Nephron progenitor cell (in vitro differentiated cells): ENCODE measurements at regions not wholly inside any gene's neighbourhood (a gene's known extent, or its start where the extent isn't known, plus 50 kb on each side); places are given as distances from the start of the nearest gene placed in this dataset.

Experiments
- DNase-seq: peaks from one replicate; pipeline ENCODE4 v3.0.0; 2021
- H3K27ac Mint-ChIP-seq: 2 replicates; pipeline ENCODE4 v1.8.0; 2021; ENCODE audit warnings: mild to moderate bottlenecking, moderate library complexity, mixed read lengths
- H3K27me3 Mint-ChIP-seq: 2 replicates; pipeline ENCODE4 v1.8.0; 2021; ENCODE audit warnings: mild to moderate bottlenecking, low read depth, mixed read lengths; ENCODE audit not compliant: poor library complexity
- H3K36me3 Mint-ChIP-seq: 2 replicates; pipeline ENCODE4 v1.8.0; 2021; ENCODE audit warnings: low read depth, mixed read lengths
- H3K4me1 Mint-ChIP-seq: 2 replicates; pipeline ENCODE4 v1.8.0; 2021; ENCODE audit warnings: mixed read lengths
- H3K4me3 Mint-ChIP-seq: 2 replicates; pipeline ENCODE4 v1.8.0; 2021; ENCODE audit warnings: mild to moderate bottlenecking, moderate library complexity, mixed read lengths
- H3K9me3 Mint-ChIP-seq: 2 replicates; pipeline ENCODE4 v1.8.0; 2021; ENCODE audit warnings: mild to moderate bottlenecking, moderate library complexity, mixed read lengths
- CTCF ChIP-seq: fragments of 200-600 bp; sonication (generic); IDR thresholded peaks from 2 replicates; pipeline ENCODE4 v1.5.0; 2021; ENCODE audit warnings: antibody characterized with exemption

- no peaks in the 10 kb centered on the region for H3K27me3 Mint-ChIP-seq
- H3K36me3 Mint-ChIP-seq, result peaks cover 6% of the 10 kb centered on the region
- no peak overlapping the region for H3K27ac Mint-ChIP-seq
- no peaks in the 10 kb centered on the region for H3K4me1 Mint-ChIP-seq
- no peak for DNase-seq
- H3K4me3 Mint-ChIP-seq, result no peak overlapping the region
- H3K9me3 Mint-ChIP-seq, result peaks cover 23% of the 10 kb centered on the region
- no peak for TF ChIP-seq CTCF
Measured at GRCh38 chr18:30376515-30376914, 666.0 kb downstream of the DSC3 start.

GRCh38 chr18:30361864-30362540 lies 680.5 kb downstream of the DSC3 start:
- no peaks in the 10 kb centered on the region for H3K36me3 Mint-ChIP-seq
- H3K27me3 Mint-ChIP-seq, result no peaks in the 10 kb centered on the region
- TF ChIP-seq CTCF, result no peak
- no peaks in the 10 kb centered on the region for H3K9me3 Mint-ChIP-seq
- H3K27ac Mint-ChIP-seq, result no peak overlapping the region
- DNase-seq, result no peak
- no peak overlapping the region for H3K4me3 Mint-ChIP-seq
- no peaks in the 10 kb centered on the region for H3K4me1 Mint-ChIP-seq

- H3K27me3 Mint-ChIP-seq, result no peaks in the 10 kb centered on the region
- no peaks in the 10 kb centered on the region for H3K4me1 Mint-ChIP-seq
- TF ChIP-seq CTCF, result no peak
- no peak overlapping the region for H3K4me3 Mint-ChIP-seq
- no peaks in the 10 kb centered on the region for H3K9me3 Mint-ChIP-seq
- no peak for DNase-seq
- no peak overlapping the region for H3K27ac Mint-ChIP-seq
- no peaks in the 10 kb centered on the region for H3K36me3 Mint-ChIP-seq
Measured at GRCh38 chr18:30359521-30359920, 683.0 kb downstream of the DSC3 start.

- no peak overlapping the region for H3K4me3 Mint-ChIP-seq
- H3K4me1 Mint-ChIP-seq, result no peaks in the 10 kb centered on the region
- H3K27ac Mint-ChIP-seq, result no peak overlapping the region
- no peaks in the 10 kb centered on the region for H3K27me3 Mint-ChIP-seq
- no peaks in the 10 kb centered on the region for H3K36me3 Mint-ChIP-seq
- no peaks in the 10 kb centered on the region for H3K9me3 Mint-ChIP-seq
- no peak for TF ChIP-seq CTCF
- no peak for DNase-seq
Measured at GRCh38 chr18:30358555-30358954, 684.0 kb downstream of the DSC3 start.

- TF ChIP-seq CTCF, result no peak
- no peak overlapping the region for H3K4me3 Mint-ChIP-seq
- peaks cover 7% of the 10 kb centered on the region for H3K9me3 Mint-ChIP-seq
- DNase-seq, result no peak
- no peaks in the 10 kb centered on the region for H3K4me1 Mint-ChIP-seq
- H3K27me3 Mint-ChIP-seq, result peaks cover 3% of the 10 kb centered on the region
- H3K36me3 Mint-ChIP-seq, result no peaks in the 10 kb centered on the region
- no peak overlapping the region for H3K27ac Mint-ChIP-seq
Measured at GRCh38 chr18:30352551-30353168, 689.9 kb downstream of the DSC3 start.

GRCh38 chr18:30350263-30350662 lies 692.3 kb downstream of the DSC3 start:
- H3K36me3 Mint-ChIP-seq, result peaks cover 5% of the 10 kb centered on the region
- H3K27ac Mint-ChIP-seq, result no peak overlapping the region
- peaks cover 3% of the 10 kb centered on the region for H3K27me3 Mint-ChIP-seq
- peaks cover 11% of the 10 kb centered on the region for H3K9me3 Mint-ChIP-seq
- TF ChIP-seq CTCF, result no peak
- no peak overlapping the region for H3K4me3 Mint-ChIP-seq
- no peak for DNase-seq
- no peaks in the 10 kb centered on the region for H3K4me1 Mint-ChIP-seq
